ENCODE measurements at regions not wholly inside any gene's neighbourhood (a gene's known extent, or its start where the extent isn't known, plus 50 kb on each side); places are given as distances from the start of the nearest gene placed in this dataset.
A peak's percentile ranks its signal among the peaks of the same experiment; 100 is the strongest.

DNA sequence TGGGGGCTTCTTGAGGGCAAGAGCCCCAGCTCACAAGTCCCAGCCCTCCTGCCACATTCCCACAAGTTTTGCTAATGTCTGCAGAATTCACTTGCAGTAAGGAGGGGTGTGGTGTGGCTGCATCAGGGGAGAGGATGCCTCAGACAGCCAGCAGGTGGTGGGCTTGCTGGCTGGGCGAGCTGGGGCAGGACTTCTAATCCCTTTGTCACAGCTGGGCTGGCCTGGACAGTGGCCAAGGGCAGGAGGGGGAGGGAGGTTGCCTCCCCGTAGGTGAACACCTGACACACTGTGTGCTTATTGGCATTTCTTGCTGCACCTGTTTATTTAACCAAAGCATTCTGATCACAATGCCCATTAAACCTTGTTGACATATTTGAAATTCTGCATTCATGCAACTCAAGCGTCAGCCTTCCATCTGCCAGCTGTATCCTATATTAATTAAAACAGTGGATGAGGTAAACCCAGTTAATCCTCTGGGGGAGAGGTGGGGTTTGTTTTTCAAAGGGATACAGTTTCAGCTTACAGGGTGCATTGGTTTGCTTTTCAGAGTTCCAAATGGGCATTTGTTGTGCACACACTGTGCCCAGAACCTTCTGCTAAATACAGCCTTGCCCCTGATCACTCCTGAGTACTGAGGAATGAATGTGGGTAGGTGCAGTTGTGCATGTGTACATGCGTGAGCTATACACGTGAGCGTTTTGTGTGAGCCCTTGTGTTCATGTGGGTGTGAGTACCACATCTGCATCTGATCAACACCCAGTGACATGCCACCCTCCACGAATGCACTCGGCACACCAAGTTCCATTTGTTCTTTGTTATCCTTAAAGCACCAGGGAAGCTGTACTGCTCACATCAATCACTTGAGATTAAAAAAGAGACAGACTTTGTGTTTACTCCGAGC is 268.7 kb downstream of the XXYLT1 start (continued):
- TF ChIP-seq, protein P1, sequence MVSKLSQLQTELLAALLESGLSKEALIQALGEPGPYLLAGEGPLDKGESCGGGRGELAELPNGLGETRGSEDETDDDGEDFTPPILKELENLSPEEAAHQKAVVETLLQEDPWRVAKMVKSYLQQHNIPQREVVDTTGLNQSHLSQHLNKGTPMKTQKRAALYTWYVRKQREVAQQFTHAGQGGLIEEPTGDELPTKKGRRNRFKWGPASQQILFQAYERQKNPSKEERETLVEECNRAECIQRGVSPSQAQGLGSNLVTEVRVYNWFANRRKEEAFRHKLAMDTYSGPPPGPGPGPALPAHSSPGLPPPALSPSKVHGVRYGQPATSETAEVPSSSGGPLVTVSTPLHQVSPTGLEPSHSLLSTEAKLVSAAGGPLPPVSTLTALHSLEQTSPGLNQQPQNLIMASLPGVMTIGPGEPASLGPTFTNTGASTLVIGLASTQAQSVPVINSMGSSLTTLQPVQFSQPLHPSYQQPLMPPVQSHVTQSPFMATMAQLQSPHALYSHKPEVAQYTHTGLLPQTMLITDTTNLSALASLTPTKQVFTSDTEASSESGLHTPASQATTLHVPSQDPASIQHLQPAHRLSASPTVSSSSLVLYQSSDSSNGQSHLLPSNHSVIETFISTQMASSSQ (IDR thresholded peaks at IDR 0.05; ENCODE audit: low read depth), result no peak
- TF ChIP-seq, protein P1 (CRISPR knock-in tag; IDR thresholded peaks at IDR 0.05; ENCODE audit: borderline replicate concordance), result no peak
- peak; percentile 71; the same call in 1 of the 2 replicates for TF ChIP-seq ERF (CRISPR knock-in tag; IDR thresholded peaks at IDR 0.05)
- TF ChIP-seq ZNF879 (CRISPR knock-in tag; IDR thresholded peaks at IDR 0.05), result no peak
- TF ChIP-seq MBD4 (IDR thresholded peaks at IDR 0.05; ENCODE audit: borderline replicate concordance, low read length), result no peak
- TF ChIP-seq, protein P2, sequence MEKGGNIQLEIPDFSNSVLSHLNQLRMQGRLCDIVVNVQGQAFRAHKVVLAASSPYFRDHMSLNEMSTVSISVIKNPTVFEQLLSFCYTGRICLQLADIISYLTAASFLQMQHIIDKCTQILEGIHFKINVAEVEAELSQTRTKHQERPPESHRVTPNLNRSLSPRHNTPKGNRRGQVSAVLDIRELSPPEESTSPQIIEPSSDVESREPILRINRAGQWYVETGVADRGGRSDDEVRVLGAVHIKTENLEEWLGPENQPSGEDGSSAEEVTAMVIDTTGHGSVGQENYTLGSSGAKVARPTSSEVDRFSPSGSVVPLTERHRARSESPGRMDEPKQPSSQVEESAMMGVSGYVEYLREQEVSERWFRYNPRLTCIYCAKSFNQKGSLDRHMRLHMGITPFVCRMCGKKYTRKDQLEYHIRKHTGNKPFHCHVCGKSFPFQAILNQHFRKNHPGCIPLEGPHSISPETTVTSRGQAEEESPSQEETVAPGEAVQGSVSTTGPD (CRISPR knock-in tag; IDR thresholded peaks at IDR 0.05), result no peak
- no peak for TF ChIP-seq LCORL (IDR thresholded peaks at IDR 0.05)
- TF ChIP-seq LCORL (CRISPR knock-in tag; IDR thresholded peaks at IDR 0.05), result peak; percentile 73
- peak; percentile 77 for TF ChIP-seq SAP130 (CRISPR knock-in tag; IDR thresholded peaks at IDR 0.05; ENCODE audit: low read depth)
- TF ChIP-seq HIVEP1 (CRISPR knock-in tag; IDR thresholded peaks at IDR 0.05), result no peak
- no peak for TF ChIP-seq ZNF367 (CRISPR knock-in tag; IDR thresholded peaks at IDR 0.05; ENCODE audit: borderline replicate concordance)
- TF ChIP-seq MEIS1 (CRISPR knock-in tag; IDR thresholded peaks at IDR 0.05; ENCODE audit: borderline replicate concordance), result no peak
- no peak for TF ChIP-seq PHF20 (CRISPR knock-in tag; IDR thresholded peaks at IDR 0.05)
- TF ChIP-seq ZNF567 (CRISPR knock-in tag; IDR thresholded peaks at IDR 0.05; ENCODE audit: borderline replicate concordance), result no peak
- peak; percentile 24; the same call in 1 of the 2 replicates for TF ChIP-seq ZNF501 (CRISPR knock-in tag; IDR thresholded peaks at IDR 0.05)
- peak; percentile 72; the same call in 1 of the 2 replicates for TF ChIP-seq SOX5 (CRISPR knock-in tag; IDR thresholded peaks at IDR 0.05; ENCODE audit: borderline replicate concordance)
- 0 out of 2 replicates have a peak, but pooled peaks have one; percentile 11 for TF ChIP-seq ELF1 (CRISPR knock-in tag; IDR thresholded peaks at IDR 0.05)
- no peak for TF ChIP-seq MLLT10 (CRISPR knock-in tag; IDR thresholded peaks at IDR 0.05)
- no peak for TF ChIP-seq GPN1 (CRISPR knock-in tag; IDR thresholded peaks at IDR 0.05; ENCODE audit: borderline replicate concordance)
- TF ChIP-seq AHR (CRISPR knock-in tag; IDR thresholded peaks at IDR 0.05), result 0 out of 2 replicates have a peak, but pooled peaks have one; percentile 41
- TF ChIP-seq GTF2F1 (IDR thresholded peaks at IDR 0.05; ENCODE audit: low read length), result no peak
- TF ChIP-seq, protein P3, sequence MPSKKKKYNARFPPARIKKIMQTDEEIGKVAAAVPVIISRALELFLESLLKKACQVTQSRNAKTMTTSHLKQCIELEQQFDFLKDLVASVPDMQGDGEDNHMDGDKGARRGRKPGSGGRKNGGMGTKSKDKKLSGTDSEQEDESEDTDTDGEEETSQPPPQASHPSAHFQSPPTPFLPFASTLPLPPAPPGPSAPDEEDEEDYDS (CRISPR knock-in tag; IDR thresholded peaks at IDR 0.05), result no peak; the same call in 1 of the 2 replicates
- peak; percentile 77 for TF ChIP-seq GATAD2A (CRISPR knock-in tag; IDR thresholded peaks at IDR 0.05)
- TF ChIP-seq, protein P4, sequence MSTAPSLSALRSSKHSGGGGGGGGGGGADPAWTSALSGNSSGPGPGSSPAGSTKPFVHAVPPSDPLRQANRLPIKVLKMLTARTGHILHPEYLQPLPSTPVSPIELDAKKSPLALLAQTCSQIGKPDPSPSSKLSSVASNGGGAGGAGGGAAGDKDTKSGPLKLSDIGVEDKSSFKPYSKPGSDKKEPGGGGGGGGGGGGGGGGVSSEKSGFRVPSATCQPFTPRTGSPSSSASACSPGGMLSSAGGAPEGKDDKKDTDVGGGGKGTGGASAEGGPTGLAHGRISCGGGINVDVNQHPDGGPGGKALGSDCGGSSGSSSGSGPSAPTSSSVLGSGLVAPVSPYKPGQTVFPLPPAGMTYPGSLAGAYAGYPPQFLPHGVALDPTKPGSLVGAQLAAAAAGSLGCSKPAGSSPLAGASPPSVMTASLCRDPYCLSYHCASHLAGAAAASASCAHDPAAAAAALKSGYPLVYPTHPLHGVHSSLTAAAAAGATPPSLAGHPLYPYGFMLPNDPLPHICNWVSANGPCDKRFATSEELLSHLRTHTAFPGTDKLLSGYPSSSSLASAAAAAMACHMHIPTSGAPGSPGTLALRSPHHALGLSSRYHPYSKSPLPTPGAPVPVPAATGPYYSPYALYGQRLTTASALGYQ (CRISPR knock-in tag; IDR thresholded peaks at IDR 0.05), result no peak
